ENCODE measurements at regions not wholly inside any gene's neighbourhood (a gene's known extent, or its start where the extent isn't known, plus 50 kb on each side); places are given as distances from the start of the nearest gene placed in this dataset.

DNA sequence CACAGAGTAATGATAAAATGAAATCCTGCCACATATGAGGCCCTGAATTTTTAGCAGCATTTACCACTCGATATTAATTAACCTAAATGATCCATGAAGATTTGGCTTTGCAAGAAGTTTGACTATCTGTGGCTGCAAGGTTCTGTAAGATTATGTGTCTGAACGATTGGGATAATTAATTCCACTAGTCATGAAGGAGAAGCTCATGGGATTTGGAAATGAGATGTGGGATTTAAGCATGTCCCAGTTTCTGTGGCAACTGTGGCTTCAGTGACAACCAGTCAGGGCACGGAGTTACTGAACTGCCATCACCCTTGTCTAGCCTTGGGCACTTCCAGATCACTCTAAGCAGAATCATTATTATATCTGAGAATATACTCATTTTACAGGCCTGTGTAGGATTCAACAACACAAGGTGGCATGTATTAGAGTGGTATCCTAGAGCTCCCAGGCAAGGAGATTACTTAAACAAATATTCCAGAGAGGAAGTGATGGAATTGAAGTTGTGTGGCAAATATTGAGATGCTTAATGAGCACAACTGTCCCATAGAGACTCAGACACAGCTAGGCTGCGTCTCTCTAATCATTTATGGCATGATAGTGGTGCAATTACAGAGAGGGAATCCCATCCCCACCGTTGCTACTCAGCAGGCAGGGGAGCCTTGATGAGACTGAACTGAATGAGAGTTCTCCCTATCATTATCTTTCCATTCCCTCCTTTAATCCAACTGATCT, 205.0 kb upstream of the KRR1 start:
- Histone ChIP-seq H3K27me3 (no peaks in the 10 kb centered on the region), H3K36me3 (no peaks in the 10 kb centered on the region), H3K27ac (no peak overlapping the region), H3K4me1 (peaks cover 2% of the 10 kb centered on the region), H3K4me3 (no peak overlapping the region), H3K9me3 (no peaks in the 10 kb centered on the region)
- TF ChIP-seq, protein P1, sequence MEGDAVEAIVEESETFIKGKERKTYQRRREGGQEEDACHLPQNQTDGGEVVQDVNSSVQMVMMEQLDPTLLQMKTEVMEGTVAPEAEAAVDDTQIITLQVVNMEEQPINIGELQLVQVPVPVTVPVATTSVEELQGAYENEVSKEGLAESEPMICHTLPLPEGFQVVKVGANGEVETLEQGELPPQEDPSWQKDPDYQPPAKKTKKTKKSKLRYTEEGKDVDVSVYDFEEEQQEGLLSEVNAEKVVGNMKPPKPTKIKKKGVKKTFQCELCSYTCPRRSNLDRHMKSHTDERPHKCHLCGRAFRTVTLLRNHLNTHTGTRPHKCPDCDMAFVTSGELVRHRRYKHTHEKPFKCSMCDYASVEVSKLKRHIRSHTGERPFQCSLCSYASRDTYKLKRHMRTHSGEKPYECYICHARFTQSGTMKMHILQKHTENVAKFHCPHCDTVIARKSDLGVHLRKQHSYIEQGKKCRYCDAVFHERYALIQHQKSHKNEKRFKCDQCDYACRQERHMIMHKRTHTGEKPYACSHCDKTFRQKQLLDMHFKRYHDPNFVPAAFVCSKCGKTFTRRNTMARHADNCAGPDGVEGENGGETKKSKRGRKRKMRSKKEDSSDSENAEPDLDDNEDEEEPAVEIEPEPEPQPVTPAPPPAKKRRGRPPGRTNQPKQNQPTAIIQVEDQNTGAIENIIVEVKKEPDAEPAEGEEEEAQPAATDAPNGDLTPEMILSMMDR (IDR thresholded peaks at IDR 0.05), result no peak
- intact Hi-C loops (cut with DNase I), result no loop called here
- DNase-seq (no peak), ATAC-seq (no peak)

DNA sequence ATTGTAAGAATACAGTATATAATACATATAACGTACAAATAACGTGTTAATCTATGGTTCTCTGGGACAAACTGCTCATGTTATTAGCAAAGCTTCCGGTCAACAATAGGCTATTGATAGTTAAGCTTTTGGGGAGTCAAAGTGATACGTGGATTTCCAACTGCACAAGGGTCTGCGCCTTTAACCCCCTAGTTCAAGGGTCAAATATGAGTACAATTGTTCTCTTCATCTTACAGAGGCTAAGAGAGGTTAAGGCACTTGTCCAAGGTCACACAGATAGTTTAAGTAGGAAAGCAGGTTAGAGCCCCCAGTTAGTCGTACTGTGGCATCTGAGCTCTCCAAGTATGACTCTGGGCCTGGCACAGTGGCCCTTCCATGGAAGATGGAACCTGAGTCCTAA, 204.3 kb upstream of the KRR1 start:
- DNase-seq, result no peak
- no peak for ATAC-seq
- Histone ChIP-seq H3K27ac (no peak overlapping the region), H3K27me3 (no peaks in the 10 kb centered on the region), H3K9me3 (no peaks in the 10 kb centered on the region), H3K4me3 (no peak overlapping the region), H3K36me3 (no peaks in the 10 kb centered on the region), H3K4me1 (no peaks in the 10 kb centered on the region)
- TF ChIP-seq, protein P1 (IDR thresholded peaks at IDR 0.05), result no peak
- intact Hi-C loops (cut with DNase I), result no loop called here

DNA sequence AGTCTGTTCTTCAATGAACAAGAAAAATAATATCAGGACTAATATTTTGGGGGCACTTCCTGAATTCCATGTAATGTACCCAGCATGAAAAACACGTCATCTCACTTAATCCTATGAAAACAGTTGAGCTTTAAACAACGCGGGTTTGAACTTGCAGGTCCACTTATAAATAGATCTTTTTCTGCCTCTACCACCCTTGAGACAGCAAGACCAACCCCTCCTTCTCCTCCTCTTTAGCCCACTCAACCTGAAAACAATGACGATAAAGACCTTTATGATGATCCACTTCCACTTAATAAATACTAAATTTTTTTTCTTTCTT, 203.9 kb upstream of the KRR1 start:
- Histone ChIP-seq H3K4me1 (no peaks in the 10 kb centered on the region), H3K9me3 (no peaks in the 10 kb centered on the region), H3K4me3 (no peak overlapping the region), H3K27me3 (no peaks in the 10 kb centered on the region), H3K36me3 (no peaks in the 10 kb centered on the region), H3K27ac (no peak overlapping the region)
- intact Hi-C loops (cut with DNase I), result no loop called here
- DNase-seq (no peak), ATAC-seq (no peak)
- TF ChIP-seq, protein P1 (IDR thresholded peaks at IDR 0.05), result no peak

DNA sequence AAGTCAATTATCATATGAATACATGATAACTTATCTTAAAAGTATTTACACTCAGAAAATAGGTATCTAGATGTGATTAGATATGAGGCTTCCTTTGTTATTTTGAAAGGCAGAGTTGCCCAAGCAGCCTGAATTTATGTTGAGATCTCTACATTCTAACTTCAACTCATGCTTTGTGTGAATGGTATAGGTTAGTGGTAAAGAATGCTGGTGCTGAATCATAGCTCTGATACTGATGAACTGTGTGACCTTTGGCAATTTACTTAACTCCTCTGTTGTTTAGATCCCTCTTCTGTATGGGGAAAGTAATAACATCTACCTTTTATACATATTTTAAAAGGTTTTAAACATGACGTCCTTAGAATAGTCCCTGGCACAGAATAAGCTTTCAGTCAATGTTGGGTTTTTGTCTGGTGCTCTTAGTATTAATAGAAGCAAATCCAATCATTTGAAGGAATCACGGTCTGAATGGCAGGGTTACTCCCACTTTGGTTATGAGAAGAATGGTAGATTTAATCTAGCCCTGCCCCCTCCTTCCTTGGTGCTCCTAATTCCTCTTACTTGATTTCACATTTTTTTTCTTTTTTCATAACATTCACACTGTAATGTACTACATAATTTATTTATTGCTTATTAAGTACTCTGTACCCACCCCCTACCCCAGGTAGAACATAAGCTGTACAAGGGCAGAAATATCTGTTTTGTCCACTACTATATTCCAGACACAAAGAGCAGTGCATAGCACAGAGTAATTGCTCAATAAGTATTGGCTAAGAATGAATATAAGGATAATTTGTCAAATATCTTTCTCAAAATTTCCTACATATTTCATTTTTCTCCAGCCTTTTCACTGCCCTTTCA, 203.3 kb upstream of the KRR1 start:
- ATAC-seq (no peak), DNase-seq (no peak)
- Histone ChIP-seq H3K9me3 (no peaks in the 10 kb centered on the region), H3K36me3 (no peaks in the 10 kb centered on the region), H3K27ac (no peak overlapping the region), H3K4me3 (no peak overlapping the region), H3K4me1 (no peaks in the 10 kb centered on the region), H3K27me3 (no peaks in the 10 kb centered on the region)
- intact Hi-C loops (cut with DNase I), result no loop called here
- TF ChIP-seq, protein P1 (IDR thresholded peaks at IDR 0.05), result no peak

DNA sequence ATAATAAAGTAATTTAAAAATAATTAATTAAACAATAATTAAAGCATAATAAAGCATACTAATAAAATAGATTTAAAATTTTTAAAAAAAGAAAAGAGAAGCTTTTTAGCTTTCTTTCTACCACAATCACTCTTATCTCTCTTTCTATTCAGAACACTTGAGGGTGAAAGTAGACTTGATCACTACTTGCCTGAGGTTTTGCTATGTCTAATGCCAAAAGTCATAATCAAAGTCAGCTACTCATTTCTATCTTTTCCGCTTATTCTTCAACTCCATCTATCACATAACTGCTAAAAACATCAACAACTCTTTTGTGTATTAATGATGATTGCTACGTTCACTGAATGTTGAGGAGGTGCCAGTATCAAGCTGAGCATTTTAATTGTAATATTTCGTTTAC, 202.0 kb upstream of the KRR1 start:
- H3K27me3 ChIP-seq, result no peaks in the 10 kb centered on the region
- ATAC-seq (no peak), DNase-seq (no peak)
- TF ChIP-seq, protein P1 (IDR thresholded peaks at IDR 0.05), result no peak
- H3K4me3 ChIP-seq, result no peak overlapping the region
- H3K4me1 ChIP-seq, result no peaks in the 10 kb centered on the region
- H3K27ac ChIP-seq, result no peak overlapping the region
- H3K9me3 ChIP-seq, result no peaks in the 10 kb centered on the region
- intact Hi-C loops (cut with DNase I), result no loop called here
- H3K36me3 ChIP-seq, result no peaks in the 10 kb centered on the region
